ENCODE measurements at regions not wholly inside any gene's neighbourhood (a gene's known extent, or its start where the extent isn't known, plus 50 kb on each side); places are given as distances from the start of the nearest gene placed in this dataset.

GRCh38 chr4:176545872-176546271 is 226.1 kb downstream of the SPCS3 start:
- Histone ChIP-seq H3K4me1 (ENCODE audit: control insufficient read depth, insufficient read depth, low read length) (no peaks in the 10 kb centered on the region), H3K36me3 (ENCODE audit: control insufficient read depth in 2 of 2, insufficient read depth in 1 of 2, low read length in 2 of 2) (no peaks in the 10 kb centered on the region), H3K9me3 (ENCODE audit: control insufficient read depth, insufficient read depth, low read depth, low read length) (no peaks in the 10 kb centered on the region), H3K27ac (ENCODE audit: extremely low read depth, low read depth, low read length) (no peak overlapping the region), H3K4me3 (ENCODE audit: low read depth, low read length) (no peak overlapping the region)
- no peak for TF ChIP-seq ZBTB20 (tag by site-specific recombination; IDR thresholded peaks at IDR 0.05)
- peak; percentile 86 for TF ChIP-seq HIC1 (tag by site-specific recombination; IDR thresholded peaks at IDR 0.05)
- TF ChIP-seq ZNF37A (tag by site-specific recombination; IDR thresholded peaks at IDR 0.05) = no peak
- TF ChIP-seq ZNF174 (tag by site-specific recombination; IDR thresholded peaks at IDR 0.05) = no peak
- TF ChIP-seq ZNF394 (tag by site-specific recombination; IDR thresholded peaks at IDR 0.05; ENCODE audit: borderline replicate concordance) = 0 out of 2 replicates have a peak, but pooled peaks have one; percentile 30
- no peak for TF ChIP-seq ZNF292 (tag by site-specific recombination; IDR thresholded peaks at IDR 0.05; ENCODE audit: borderline replicate concordance, low read depth)
- no peak for TF ChIP-seq ZNF488 (tag by site-specific recombination; IDR thresholded peaks at IDR 0.05)
- TF ChIP-seq ZNF639 (tag by site-specific recombination; IDR thresholded peaks at IDR 0.05) = 0 out of 2 replicates have a peak, but pooled peaks have one; percentile 34
- TF ChIP-seq ZBTB21 (tag by site-specific recombination; IDR thresholded peaks at IDR 0.05) = peak; percentile 93
- no peak for TF ChIP-seq ELK4 (IDR thresholded peaks at IDR 0.05; ENCODE audit: borderline replicate concordance, low read depth, low read length)
- TF ChIP-seq MZF1 (tag by site-specific recombination; IDR thresholded peaks at IDR 0.05; ENCODE audit: borderline replicate concordance) = no peak
- TF ChIP-seq ZNF837 (tag by site-specific recombination; IDR thresholded peaks at IDR 0.05) = no peak
- TF ChIP-seq PRDM2 (tag by site-specific recombination; IDR thresholded peaks at IDR 0.05; ENCODE audit: borderline replicate concordance) = no peak
- TF ChIP-seq ZFP69B (tag by site-specific recombination; IDR thresholded peaks at IDR 0.05) = no peak
- TF ChIP-seq ZNF473 (tag by site-specific recombination; IDR thresholded peaks at IDR 0.05) = no peak
- TF ChIP-seq ZNF629 (tag by site-specific recombination; IDR thresholded peaks at IDR 0.05) = peak; percentile 94
- CTCF ChIA-PET = interaction anchor here (0.7 kb wide), 1 partner anchor 505 kb away, joined by 3 read pairs; no protein-coding TSS in a partner anchor
- POLR2A ChIA-PET = no interaction called here
